GM12892 (cell line): ENCODE measurements at regions not wholly inside any gene's neighbourhood (a gene's known extent, or its start where the extent isn't known, plus 50 kb on each side); places are given as distances from the start of the nearest gene placed in this dataset.

Source experiments
- POLR2A ChIP-seq: IDR thresholded peaks from 2 replicates; pipeline ENCODE4 v1.6.1; 2011; ENCODE audit warnings: low read depth, low read length, control low read depth
- POLR2AphosphoS5 ChIP-seq: IDR thresholded peaks from 2 replicates; pipeline ENCODE4 v1.6.1; 2011; ENCODE audit warnings: low read depth, low read length, control low read depth
- TAF1 ChIP-seq: IDR thresholded peaks from 2 replicates; pipeline ENCODE4 v1.6.1; 2011; ENCODE audit warnings: low read depth, mild to moderate bottlenecking, control low read depth, low read length, borderline replicate concordance

GRCh38 chr10:24133835-24134234 lies 75.1 kb upstream of the KIAA1217 start:
- TF ChIP-seq POLR2A (no peak), POLR2AphosphoS5 (no peak), TAF1 (no peak)
